Glutamatergic neuron (in vitro differentiated cells): ENCODE measurements at regions not wholly inside any gene's neighbourhood (a gene's known extent, or its start where the extent isn't known, plus 50 kb on each side); places are given as distances from the start of the nearest gene placed in this dataset.
A peak's percentile ranks its signal among the peaks of the same experiment; 100 is the strongest.

Experiments used
- DNase-seq: peaks from one replicate; pipeline ENCODE4 v3.0.0; 2022
- H3K27ac Mint-ChIP-seq: one replicate; pipeline ENCODE4 v1.8.0; 2020; ENCODE audit warnings: mild to moderate bottlenecking, mixed read lengths, inconsistent platforms; ENCODE audit not compliant: unreplicated experiment
- H3K27me3 Mint-ChIP-seq: one replicate; pipeline ENCODE4 v1.8.0; 2020; ENCODE audit warnings: mild to moderate bottlenecking, moderate library complexity, mixed read lengths, inconsistent platforms; ENCODE audit not compliant: unreplicated experiment
- H3K36me3 Mint-ChIP-seq: one replicate; pipeline ENCODE4 v1.8.0; 2020; ENCODE audit warnings: mild to moderate bottlenecking, mixed read lengths, inconsistent platforms; ENCODE audit not compliant: unreplicated experiment
- H3K4me1 Mint-ChIP-seq: one replicate; pipeline ENCODE4 v1.8.0; 2020; ENCODE audit warnings: mild to moderate bottlenecking, low read depth, mixed read lengths, inconsistent platforms; ENCODE audit not compliant: unreplicated experiment
- H3K4me3 Mint-ChIP-seq: one replicate; pipeline ENCODE4 v1.8.0; 2020; ENCODE audit warnings: mild to moderate bottlenecking, mixed read lengths, inconsistent platforms; ENCODE audit not compliant: unreplicated experiment
- H3K9me3 Mint-ChIP-seq: one replicate; pipeline ENCODE4 v1.8.0; 2020; ENCODE audit warnings: mild to moderate bottlenecking, moderate library complexity, mixed read lengths, inconsistent platforms; ENCODE audit not compliant: unreplicated experiment
- TF ChIP-seq, protein P1 (sequence below): fragments of 200-600 bp; sonication (generic); IDR thresholded peaks from one replicate; pipeline ENCODE4 v1.5.0; 2021; ENCODE audit not compliant: partially characterized antibody, unreplicated experiment

GRCh38 chr2:47270421-47270820, 94.1 kb upstream of the CALM2 start:
- no peak overlapping the region for H3K27ac Mint-ChIP-seq
- H3K4me1 Mint-ChIP-seq: peaks cover 29% of the 10 kb centered on the region

DNA sequence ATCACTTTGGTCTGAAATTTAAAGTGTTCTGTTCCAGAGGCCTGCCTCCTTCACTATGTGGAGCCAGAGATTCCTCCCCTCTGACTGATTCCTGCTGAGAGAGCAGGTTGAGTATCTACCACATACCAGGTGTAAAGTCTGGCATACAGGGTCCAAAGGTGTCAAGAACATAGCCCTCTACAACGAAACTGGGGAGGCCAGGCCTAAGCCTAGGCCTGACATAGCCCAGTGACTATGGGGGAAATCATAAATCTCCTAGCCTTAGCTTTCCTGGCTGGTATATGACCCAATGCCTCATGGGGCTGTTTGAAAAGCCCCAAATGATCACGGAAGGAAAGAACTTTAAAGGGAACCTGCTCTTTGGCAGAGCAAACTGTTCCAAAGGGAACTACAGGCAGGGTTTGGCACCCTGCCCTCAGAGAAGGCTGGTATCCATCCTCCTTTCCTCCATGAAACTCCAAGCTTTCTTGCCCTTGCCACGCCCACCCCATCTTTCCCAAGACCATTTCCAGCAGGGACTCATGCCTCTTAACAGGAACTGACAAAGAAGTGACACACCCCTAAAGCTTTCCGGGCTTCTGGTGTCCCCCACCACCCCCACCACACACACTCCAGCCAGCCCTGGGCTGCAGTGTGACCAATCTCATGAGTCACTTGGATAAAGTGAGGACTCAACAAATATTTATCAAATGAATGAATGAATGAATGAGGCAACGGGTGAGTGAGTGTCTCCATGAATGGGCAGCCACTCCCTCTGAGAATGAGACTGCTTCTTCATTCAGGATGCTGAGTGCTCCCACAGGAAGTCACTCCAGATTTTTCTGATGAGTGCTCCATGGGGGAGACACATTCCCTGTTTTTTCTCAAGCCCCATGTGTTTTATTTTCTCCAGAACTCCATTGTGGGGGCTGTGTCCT, 93.3 kb upstream of the CALM2 start:
- TF ChIP-seq, protein P1, sequence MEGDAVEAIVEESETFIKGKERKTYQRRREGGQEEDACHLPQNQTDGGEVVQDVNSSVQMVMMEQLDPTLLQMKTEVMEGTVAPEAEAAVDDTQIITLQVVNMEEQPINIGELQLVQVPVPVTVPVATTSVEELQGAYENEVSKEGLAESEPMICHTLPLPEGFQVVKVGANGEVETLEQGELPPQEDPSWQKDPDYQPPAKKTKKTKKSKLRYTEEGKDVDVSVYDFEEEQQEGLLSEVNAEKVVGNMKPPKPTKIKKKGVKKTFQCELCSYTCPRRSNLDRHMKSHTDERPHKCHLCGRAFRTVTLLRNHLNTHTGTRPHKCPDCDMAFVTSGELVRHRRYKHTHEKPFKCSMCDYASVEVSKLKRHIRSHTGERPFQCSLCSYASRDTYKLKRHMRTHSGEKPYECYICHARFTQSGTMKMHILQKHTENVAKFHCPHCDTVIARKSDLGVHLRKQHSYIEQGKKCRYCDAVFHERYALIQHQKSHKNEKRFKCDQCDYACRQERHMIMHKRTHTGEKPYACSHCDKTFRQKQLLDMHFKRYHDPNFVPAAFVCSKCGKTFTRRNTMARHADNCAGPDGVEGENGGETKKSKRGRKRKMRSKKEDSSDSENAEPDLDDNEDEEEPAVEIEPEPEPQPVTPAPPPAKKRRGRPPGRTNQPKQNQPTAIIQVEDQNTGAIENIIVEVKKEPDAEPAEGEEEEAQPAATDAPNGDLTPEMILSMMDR: no peak
- Mint-ChIP-seq H3K36me3 (no peaks in the 10 kb centered on the region), H3K27me3 (peaks cover 7% of the 10 kb centered on the region), H3K4me3 (no peak overlapping the region), H3K4me1 (peaks cover 36% of the 10 kb centered on the region), H3K9me3 (peaks cover 4% of the 10 kb centered on the region), H3K27ac (no peak overlapping the region)
- DNase-seq: no peak

More at GRCh38 chr2:47270421-47270820, 94.1 kb upstream of the CALM2 start:
- H3K9me3 Mint-ChIP-seq: peaks cover 6% of the 10 kb centered on the region
- DNase-seq: no peak
- peaks cover 7% of the 10 kb centered on the region for H3K27me3 Mint-ChIP-seq
- no peaks in the 10 kb centered on the region for H3K36me3 Mint-ChIP-seq
- TF ChIP-seq, protein P1: no peak
- no peak overlapping the region for H3K4me3 Mint-ChIP-seq

- peaks cover 38% of the 10 kb centered on the region for H3K4me1 Mint-ChIP-seq
- H3K27ac Mint-ChIP-seq: no peak overlapping the region
- H3K4me3 Mint-ChIP-seq: no peak overlapping the region
- no peak for DNase-seq
- no peaks in the 10 kb centered on the region for H3K36me3 Mint-ChIP-seq
- TF ChIP-seq, protein P1: no peak
- H3K9me3 Mint-ChIP-seq: peaks cover 7% of the 10 kb centered on the region
- H3K27me3 Mint-ChIP-seq: peaks cover 1% of the 10 kb centered on the region
These were observed 91.4 kb upstream of the CALM2 start for GRCh38 chr2:47267711-47268086.

DNA sequence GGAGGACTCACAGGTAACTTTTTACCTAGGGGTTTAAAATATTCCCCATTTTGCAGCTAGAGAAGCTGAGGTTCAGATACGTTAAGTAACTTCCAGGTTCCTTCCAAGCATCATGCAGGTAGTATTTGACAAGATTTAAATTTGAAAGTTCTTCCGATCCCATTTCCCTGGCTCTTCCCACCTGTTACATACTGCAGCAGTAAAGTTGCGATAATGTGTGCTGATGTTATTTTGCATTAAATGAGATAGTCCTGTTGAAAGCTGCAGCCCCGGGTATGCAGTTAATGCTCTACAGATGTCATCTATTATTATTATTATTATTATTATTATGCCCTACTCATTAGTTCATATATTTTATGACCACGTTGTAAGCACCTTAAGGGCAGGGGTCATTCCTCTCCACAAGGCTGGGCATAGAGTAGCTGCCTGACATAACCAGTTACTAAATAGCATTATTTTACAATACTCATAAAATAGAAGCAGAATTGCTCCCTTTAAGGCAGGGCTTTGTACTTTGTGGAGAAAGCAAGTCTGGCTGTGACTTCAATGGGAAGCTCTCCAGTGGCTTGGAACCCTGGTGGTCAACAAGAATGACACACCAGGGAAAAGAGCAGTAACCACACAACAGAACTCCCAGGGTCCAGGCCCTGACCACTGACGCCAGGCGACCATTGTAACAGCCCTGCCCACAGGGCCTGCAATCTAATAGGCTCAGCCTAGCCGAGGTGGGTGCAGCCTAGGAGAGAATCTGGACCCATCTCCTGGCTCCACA, 90.8 kb upstream of the CALM2 start:
- H3K4me3 Mint-ChIP-seq: no peak overlapping the region
- peaks cover 38% of the 10 kb centered on the region for H3K4me1 Mint-ChIP-seq
- H3K36me3 Mint-ChIP-seq: no peaks in the 10 kb centered on the region
- no peak for DNase-seq
- TF ChIP-seq, protein P1: no peak
- peaks cover 1% of the 10 kb centered on the region for H3K27me3 Mint-ChIP-seq
- no peak overlapping the region for H3K27ac Mint-ChIP-seq
- peaks cover 7% of the 10 kb centered on the region for H3K9me3 Mint-ChIP-seq

GRCh38 chr2:47265751-47266231, 89.5 kb upstream of the CALM2 start:
- peaks cover 1% of the 10 kb centered on the region for H3K27me3 Mint-ChIP-seq
- H3K27ac Mint-ChIP-seq: peak overlapping the region; percentile 53
- no peak for DNase-seq
- H3K4me3 Mint-ChIP-seq: peak overlapping the region; percentile 8
- TF ChIP-seq, protein P1: no peak
- peaks cover 7% of the 10 kb centered on the region for H3K9me3 Mint-ChIP-seq
- H3K36me3 Mint-ChIP-seq: no peaks in the 10 kb centered on the region
- peaks cover 29% of the 10 kb centered on the region for H3K4me1 Mint-ChIP-seq
